ENCODE measurements at regions not wholly inside any gene's neighbourhood (a gene's known extent, or its start where the extent isn't known, plus 50 kb on each side); places are given as distances from the start of the nearest gene placed in this dataset.
A peak's percentile ranks its signal among the peaks of the same experiment; 100 is the strongest.

DNA sequence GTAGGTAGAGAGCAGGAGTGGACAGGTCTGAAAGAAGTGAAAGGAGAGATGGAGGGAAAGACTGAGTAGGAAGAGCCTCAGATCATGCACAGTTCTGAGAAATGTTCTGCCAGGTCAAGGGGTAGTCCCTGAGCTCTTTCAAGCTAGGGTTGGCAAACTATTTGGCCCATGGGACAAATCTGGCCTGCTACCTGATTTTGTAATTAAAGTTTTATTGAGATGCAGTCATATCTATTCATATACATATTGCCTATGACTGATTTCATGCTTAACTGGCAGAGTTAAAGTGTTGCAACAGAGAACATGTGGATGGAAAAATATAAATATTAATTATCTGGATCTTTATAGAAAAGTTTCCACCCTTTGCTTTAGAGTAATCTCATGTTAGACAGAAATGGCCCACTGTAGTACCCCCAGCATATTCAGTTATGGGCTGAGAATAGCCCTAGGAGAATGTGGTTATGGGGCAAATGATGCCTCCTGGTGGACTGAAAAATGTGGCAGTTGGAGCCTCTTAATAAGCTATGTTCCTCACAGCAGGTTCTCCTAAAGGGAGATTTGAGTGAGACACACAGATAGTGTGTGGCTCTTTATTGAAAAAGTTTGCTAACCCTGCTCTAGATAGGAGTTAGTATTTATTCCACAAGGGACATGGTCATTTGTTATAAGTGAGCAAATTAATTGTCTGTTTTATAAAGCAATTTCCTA is 476.9 kb downstream of the LRIG3 start:
- no peak overlapping the region for H2BK20ac ChIP-seq (ENCODE audit: low read depth, low read length)
- no peaks in the 10 kb centered on the region for H3K79me1 ChIP-seq (ENCODE audit: low read depth in 1 of 2, low read length in 2 of 2)
- dilution Hi-C loops (cut with HindIII; ENCODE audit: low sequenced_read_pairs, unreplicated experiment) = no loop called here
- H3K4ac ChIP-seq (ENCODE audit: low read depth, low read length) = no peak overlapping the region
- TF ChIP-seq BHLHE40 (IDR thresholded peaks at IDR 0.05; ENCODE audit: low read depth, low read length) (no peak), RAD21 (IDR thresholded peaks at IDR 0.05; ENCODE audit: low read length) (peak; percentile 41; the same call in 1 of the 2 replicates), SMC3 (IDR thresholded peaks at IDR 0.05; ENCODE audit: low read depth, low read length) (peak; percentile 52), NFE2L2 (IDR thresholded peaks at IDR 0.05; ENCODE audit: low read depth, low read length) (no peak)
- TF ChIP-seq, protein P1, sequence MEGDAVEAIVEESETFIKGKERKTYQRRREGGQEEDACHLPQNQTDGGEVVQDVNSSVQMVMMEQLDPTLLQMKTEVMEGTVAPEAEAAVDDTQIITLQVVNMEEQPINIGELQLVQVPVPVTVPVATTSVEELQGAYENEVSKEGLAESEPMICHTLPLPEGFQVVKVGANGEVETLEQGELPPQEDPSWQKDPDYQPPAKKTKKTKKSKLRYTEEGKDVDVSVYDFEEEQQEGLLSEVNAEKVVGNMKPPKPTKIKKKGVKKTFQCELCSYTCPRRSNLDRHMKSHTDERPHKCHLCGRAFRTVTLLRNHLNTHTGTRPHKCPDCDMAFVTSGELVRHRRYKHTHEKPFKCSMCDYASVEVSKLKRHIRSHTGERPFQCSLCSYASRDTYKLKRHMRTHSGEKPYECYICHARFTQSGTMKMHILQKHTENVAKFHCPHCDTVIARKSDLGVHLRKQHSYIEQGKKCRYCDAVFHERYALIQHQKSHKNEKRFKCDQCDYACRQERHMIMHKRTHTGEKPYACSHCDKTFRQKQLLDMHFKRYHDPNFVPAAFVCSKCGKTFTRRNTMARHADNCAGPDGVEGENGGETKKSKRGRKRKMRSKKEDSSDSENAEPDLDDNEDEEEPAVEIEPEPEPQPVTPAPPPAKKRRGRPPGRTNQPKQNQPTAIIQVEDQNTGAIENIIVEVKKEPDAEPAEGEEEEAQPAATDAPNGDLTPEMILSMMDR (conservative IDR thresholded peaks at IDR 0.05; ENCODE audit: low read depth, low read length) = peak; percentile 44
- no peaks in the 10 kb centered on the region for H3K36me3 ChIP-seq (ENCODE audit: control insufficient read depth, insufficient read depth, low read length)
- no peak overlapping the region for H3K23ac ChIP-seq (ENCODE audit: low read depth, low read length)
- no peaks in the 10 kb centered on the region for H4K20me1 ChIP-seq (ENCODE audit: insufficient read depth, low read length)
- in situ Hi-C loops (cut with MboI; ENCODE audit: low sequenced_read_pairs) = no loop called here
- H3K27ac ChIP-seq (ENCODE audit: insufficient read depth, low read length) = no peak overlapping the region
- 0 out of 2 replicates have a peak overlapping the region, but pooled peaks have one; percentile 48 for H2BK120ac ChIP-seq (ENCODE audit: low read depth, low read length)
- no peaks in the 10 kb centered on the region for H3K9me1 ChIP-seq (ENCODE audit: insufficient read depth, low read length)
- DNase-seq (peak; percentile 13), ATAC-seq (ENCODE audit: low read depth) (peak; percentile 37; the same call in 1 of the 2 replicates)
- no peak overlapping the region for H2AK5ac ChIP-seq (ENCODE audit: low read depth, low read length)
- no TSS peak for BruUV-seq (replicated peaks)
- H3K4me1 ChIP-seq (ENCODE audit: control insufficient read depth, insufficient read depth, low read length) = no peaks in the 10 kb centered on the region
- no peak overlapping the region for H4K8ac ChIP-seq (ENCODE audit: low read depth in 2 of 2, low read length in 2 of 2)
- H2AK9ac ChIP-seq (replicated peaks; ENCODE audit: low read depth, low read length, poor library complexity) = no peak overlapping the region
- H3K27me3 ChIP-seq (ENCODE audit: control insufficient read depth, insufficient read depth, low read length) = no peaks in the 10 kb centered on the region
- H3K56ac ChIP-seq (ENCODE audit: extremely low read depth, insufficient read depth, low read length) = no peak overlapping the region
- no peak overlapping the region for H2BK15ac ChIP-seq (ENCODE audit: low read depth, low read length)
- no peak overlapping the region for H2AFZ ChIP-seq (replicated peaks; ENCODE audit: low read length, poor library complexity)
- no peak overlapping the region for H3K4me3 ChIP-seq (ENCODE audit: insufficient read depth, low read depth, low read length)
- H3K4me2 ChIP-seq (ENCODE audit: low read depth, low read length) = no peak overlapping the region
- no peak overlapping the region for H3K18ac ChIP-seq (ENCODE audit: low read depth, low read length)
- no peak overlapping the region for H3K14ac ChIP-seq (replicated peaks; ENCODE audit: low read depth, low read length)
- ChIA-PET CTCF (interaction anchor here (0.6 to 1.4 kb wide), 4 partner anchors 10 to 510 kb away, joined by 3 to 7 read pairs (median 5); no protein-coding TSS in a partner anchor), POLR2A (ENCODE audit: unreplicated experiment) (no interaction called here)
- H4K5ac ChIP-seq (ENCODE audit: low read depth, low read length) = no peak overlapping the region
- no peak overlapping the region for H4K91ac ChIP-seq (ENCODE audit: insufficient read depth, low read depth, low read length)
- no peaks in the 10 kb centered on the region for H3K9me3 ChIP-seq (ENCODE audit: control insufficient read depth, insufficient read depth, low read length)
- intact Hi-C loops (cut with micrococcal nuclease) = no loop called here
- no peak overlapping the region for H2BK5ac ChIP-seq (ENCODE audit: low read depth, low read length, poor library complexity, severe bottlenecking)
- H3K9ac ChIP-seq (ENCODE audit: low read depth, low read length) = no peak overlapping the region
